ENCODE measurements at regions not wholly inside any gene's neighbourhood (a gene's known extent, or its start where the extent isn't known, plus 50 kb on each side); places are given as distances from the start of the nearest gene placed in this dataset.
"Not testable (repeated sequence)": the region's sequence is repeated elsewhere in the genome, so short reads cannot be mapped to it uniquely, and the experiment has no call there.

- intact Hi-C loops (cut with DNase I), result no loop called here
- no peak for DNase-seq (ENCODE audit: low spot score)
These were observed 1077.6 kb downstream of the FAM133A start for GRCh38 chrX:94751611-94752010.

- DNase-seq (ENCODE audit: low spot score), result no peak
These were observed 1078.6 kb downstream of the FAM133A start for GRCh38 chrX:94752434-94753169.

GRCh38 chrX:94758130-94758529 is 1084.1 kb downstream of the FAM133A start:
- DNase-seq (ENCODE audit: low spot score), result no peak
- intact Hi-C loops (cut with DNase I), result no loop called here

More at GRCh38 chrX:94752434-94753169, 1078.6 kb downstream of the FAM133A start:
- intact Hi-C loops (cut with DNase I), result no loop called here

GRCh38 chrX:94775640-94776039 is 1101.6 kb downstream of the FAM133A start:
- no peak for DNase-seq (ENCODE audit: low spot score)
- intact Hi-C loops (cut with DNase I), result no loop called here

- no peak for DNase-seq (ENCODE audit: low spot score)
- intact Hi-C loops (cut with DNase I), result no loop called here
These were observed 1139.5 kb downstream of the FAM133A start for GRCh38 chrX:94813541-94813940.

- intact Hi-C loops (cut with DNase I), result no loop called here
- no peak for DNase-seq (ENCODE audit: low spot score)
These were observed 1140.2 kb downstream of the FAM133A start for GRCh38 chrX:94814216-94814615.

GRCh38 chrX:94830717-94831116 is 1156.7 kb downstream of the FAM133A start:
- no peak for DNase-seq (ENCODE audit: low spot score)

GRCh38 chrX:94831364-94831763 is 1157.4 kb downstream of the FAM133A start:
- intact Hi-C loops (cut with DNase I), result no loop called here
- no peak for DNase-seq (ENCODE audit: low spot score)

More at GRCh38 chrX:94830717-94831116, 1156.7 kb downstream of the FAM133A start:
- intact Hi-C loops (cut with DNase I), result no loop called here

- no peak for DNase-seq (ENCODE audit: low spot score)
- intact Hi-C loops (cut with DNase I), result no loop called here
These were observed 1160.2 kb downstream of the FAM133A start for GRCh38 chrX:94834226-94834625.

- no peak for DNase-seq (ENCODE audit: low spot score)
- intact Hi-C loops (cut with DNase I), result no loop called here
These were observed 1176.8 kb downstream of the FAM133A start for GRCh38 chrX:94850811-94851210.

GRCh38 chrX:94854251-94854650 is 1180.2 kb downstream of the FAM133A start:
- intact Hi-C loops (cut with DNase I), result no loop called here
- DNase-seq (ENCODE audit: low spot score), result no peak

- intact Hi-C loops (cut with DNase I), result not testable (repeated sequence)
- DNase-seq (ENCODE audit: low spot score), result peak; percentile 53
These were observed 1188.5 kb downstream of the FAM133A start for GRCh38 chrX:94862470-94862869.

GRCh38 chrX:94871640-94872039 is 1197.6 kb downstream of the FAM133A start:
- intact Hi-C loops (cut with DNase I), result no loop called here
- peak; percentile 66 for DNase-seq (ENCODE audit: low spot score)

GRCh38 chrX:94901849-94902248 is 1227.8 kb downstream of the FAM133A start:
- DNase-seq (ENCODE audit: low spot score), result peak; percentile 41
- intact Hi-C loops (cut with DNase I), result no loop called here

GRCh38 chrX:94908171-94908570 is 1234.2 kb downstream of the FAM133A start:
- intact Hi-C loops (cut with DNase I), result no loop called here
- DNase-seq (ENCODE audit: low spot score), result peak; percentile 73

GRCh38 chrX:94908648-94909047 is 1234.6 kb downstream of the FAM133A start:
- peak; percentile 50 for DNase-seq (ENCODE audit: low spot score)

GRCh38 chrX:94914235-94914634 is 1240.2 kb downstream of the FAM133A start:
- DNase-seq (ENCODE audit: low spot score), result no peak
- intact Hi-C loops (cut with DNase I), result no loop called here

More at GRCh38 chrX:94908648-94909047, 1234.6 kb downstream of the FAM133A start:
- intact Hi-C loops (cut with DNase I), result no loop called here

- DNase-seq (ENCODE audit: low spot score), result no peak
- intact Hi-C loops (cut with DNase I), result no loop called here
These were observed 1258.4 kb downstream of the FAM133A start for GRCh38 chrX:94932278-94932965.

GRCh38 chrX:94936722-94937121 is 1262.7 kb downstream of the FAM133A start:
- intact Hi-C loops (cut with DNase I), result no loop called here

GRCh38 chrX:94937491-94937890 is 1263.5 kb downstream of the FAM133A start:
- DNase-seq (ENCODE audit: low spot score), result no peak
- intact Hi-C loops (cut with DNase I), result no loop called here

More at GRCh38 chrX:94936722-94937121, 1262.7 kb downstream of the FAM133A start:
- DNase-seq (ENCODE audit: low spot score), result no peak

- intact Hi-C loops (cut with DNase I), result no loop called here
- DNase-seq (ENCODE audit: low spot score), result no peak
These were observed 1268.6 kb downstream of the FAM133A start for GRCh38 chrX:94942603-94943002.
